Left cardiac atrium (tissue), 4 donors: ENCODE measurements at regions not wholly inside any gene's neighbourhood (a gene's known extent, or its start where the extent isn't known, plus 50 kb on each side); places are given as distances from the start of the nearest gene placed in this dataset.

ENCODE experiments used
- ATAC-seq, 2 donors: fragments of 200-7000 bp; cut with Tn5 transposase; one replicate each; pipeline ENCODE4 v1.9.1; 2020; ENCODE audit warnings: mild to moderate bottlenecking in 2 of 2, moderate library complexity in 2 of 2
- DNase-seq: peaks from one replicate; pipeline ENCODE4 v3.0.0-alpha.2; 2020
- intact Hi-C, 2 donors: fragments of 100-400 bp; cut with DNase I; formaldehyde crosslinking; loops; one replicate each; pipeline versions ENCODE4 v1.14.1 to v1.15.1; 2022 to 2023
- donor health status: DM: no; HTN: yes; CAD: no.
- donor health status: DM: no; HTN: yes; CAD: no; lungs with severe emphysema.
- donor health status: DM: yes; HTN: yes; CAD: no.
- donor health status: Dilated cardiomyopathy.

DNA sequence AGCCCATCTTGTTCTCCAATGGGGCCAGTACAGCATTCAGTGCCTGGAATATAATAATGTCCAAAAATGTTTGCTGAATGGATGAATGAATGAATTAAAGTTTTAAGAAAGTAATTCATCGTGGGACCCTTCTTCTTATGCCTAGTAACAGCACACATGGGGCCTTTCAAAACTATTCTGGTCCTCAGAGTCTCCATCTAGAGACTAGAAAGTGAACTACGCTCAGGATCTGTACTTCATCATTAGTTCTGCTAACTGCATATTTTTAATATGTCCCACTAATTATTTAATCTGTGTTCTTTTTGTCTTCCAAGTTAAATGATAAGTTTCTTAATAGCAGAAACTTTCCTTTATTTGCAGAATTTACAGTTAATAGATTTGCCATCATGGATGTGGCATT, 172.5 kb downstream of the SMAD2 start:
- intact Hi-C loops, result no loop called here
- DNase-seq (no peak), ATAC-seq (no peak)

- DNase-seq (peak; percentile 50), ATAC-seq (peak in 1 of 2 donors; percentile 56)
- intact Hi-C loops, result no loop called here
Measured at GRCh38 chr18:47756364-47757016, 174.0 kb downstream of the SMAD2 start.

DNA sequence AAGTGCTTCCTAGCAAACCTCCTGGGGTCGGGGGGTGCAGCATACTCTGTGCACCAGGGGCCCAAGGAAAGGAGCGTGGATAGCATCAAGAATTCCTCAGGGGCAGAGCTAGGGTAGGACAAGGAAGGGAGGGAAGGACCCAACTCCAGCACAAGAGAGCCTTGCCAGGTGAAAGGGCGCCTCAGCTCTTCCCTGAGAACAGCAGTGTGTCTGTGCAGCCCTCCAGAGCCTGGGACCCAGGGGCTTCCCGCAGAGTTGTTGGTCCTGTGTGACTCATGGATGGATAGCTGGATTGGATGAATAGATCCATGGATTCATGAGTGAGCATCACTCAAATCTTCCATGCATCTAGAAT, 175.4 kb downstream of the SMAD2 start:
- intact Hi-C loops, result no loop called here
- DNase-seq (no peak), ATAC-seq (no peak)

GRCh38 chr18:47754311-47755101, 176.0 kb downstream of the SMAD2 start:
- no peak for DNase-seq
- intact Hi-C loops, result loop anchor here (5.0 kb wide), 2 partner anchors 652 to 702 kb away; no protein-coding TSS in a partner anchor
- peak in 1 of 2 donors; percentile 27 for ATAC-seq

DNA sequence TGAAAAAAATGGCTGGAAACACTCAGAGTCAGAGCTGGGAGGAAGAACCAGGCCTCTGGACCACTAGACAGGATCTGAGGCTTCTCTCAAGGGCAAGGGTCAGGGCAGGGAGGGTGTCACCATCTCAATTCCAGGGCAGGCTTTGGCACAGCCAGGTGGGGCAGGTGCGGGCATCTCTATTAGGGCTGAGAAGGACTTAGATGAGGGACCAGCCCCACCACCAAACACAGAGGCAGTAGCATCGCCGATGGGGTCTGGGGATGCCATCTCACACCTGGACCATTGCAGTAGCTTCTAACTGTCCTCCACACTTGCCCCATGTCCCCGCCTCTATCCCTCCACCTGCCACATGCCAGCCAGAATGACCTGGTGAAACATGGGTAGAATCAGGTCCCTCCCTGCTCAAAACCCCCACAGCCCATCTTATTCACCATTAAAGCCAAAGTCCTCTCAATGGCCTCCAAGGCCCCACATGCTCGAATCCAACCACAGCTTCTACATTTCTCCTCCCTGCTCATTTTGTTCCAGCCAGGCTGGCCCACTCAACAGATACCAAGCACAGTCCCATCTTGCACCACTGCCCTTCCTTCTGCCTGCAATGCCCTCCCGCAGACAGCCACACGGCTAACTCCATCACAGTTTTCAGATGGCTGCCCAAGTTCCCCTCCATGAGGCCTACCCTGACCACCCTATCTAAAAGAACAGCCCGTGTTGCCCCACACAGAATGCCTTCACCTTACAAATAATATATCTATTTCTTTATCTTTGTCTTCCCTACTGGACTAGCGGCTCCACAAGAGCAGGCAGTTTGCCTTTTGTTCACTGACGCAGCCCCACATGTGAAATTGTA, 177.4 kb downstream of the SMAD2 start:
- no peak for DNase-seq
- intact Hi-C loops, result loop anchor here (5.0 kb wide), 2 partner anchors 651 to 701 kb away; no protein-coding TSS in a partner anchor
- no peak for ATAC-seq

GRCh38 chr18:47750889-47751423, 179.5 kb downstream of the SMAD2 start:
- ATAC-seq, result no peak
- no peak for DNase-seq
- intact Hi-C loops, result loop anchor here (5.0 kb wide), 2 partner anchors 649 to 699 kb away; no protein-coding TSS in a partner anchor

- ATAC-seq, result no peak
Measured at GRCh38 chr18:47749600-47749973, 180.9 kb downstream of the SMAD2 start.

DNA sequence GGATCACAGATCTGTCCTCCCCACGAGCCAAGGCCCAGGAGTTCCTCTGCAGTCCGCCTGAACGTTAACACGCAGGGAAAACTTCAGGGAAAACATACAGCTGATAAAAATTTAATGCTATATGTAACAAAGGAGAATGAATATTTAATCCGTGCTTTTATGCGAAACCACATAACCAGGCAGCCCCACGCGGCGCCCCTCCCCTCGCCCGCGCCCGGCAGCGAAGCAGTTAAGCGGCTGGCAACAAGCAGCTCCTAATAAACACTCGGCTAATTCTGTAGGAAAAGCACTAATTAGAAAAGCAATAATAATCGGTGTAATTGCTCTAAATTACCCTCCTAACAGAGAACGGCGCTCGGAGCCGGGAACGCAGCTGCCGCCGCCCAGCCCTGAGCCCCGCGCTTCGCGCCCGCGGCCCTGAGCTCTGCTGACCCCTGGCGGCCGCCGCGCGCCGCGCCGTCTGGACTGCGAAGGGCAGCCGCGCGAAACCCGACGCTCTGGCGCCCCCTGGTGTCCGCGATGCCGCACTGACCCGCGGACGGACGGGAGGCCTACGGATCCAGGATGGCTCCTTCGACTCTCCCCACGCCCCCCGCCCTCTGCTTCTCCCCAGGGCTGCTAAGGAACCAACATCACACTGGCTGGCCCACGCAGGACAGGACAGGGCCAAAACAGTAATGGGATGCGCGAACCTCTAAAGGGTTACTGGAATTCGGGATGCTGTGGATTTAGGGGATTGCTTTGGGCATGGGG, 181.4 kb downstream of the SMAD2 start:
- ATAC-seq (peak; percentile 96 to 97), DNase-seq (peak; percentile 81)
- intact Hi-C loops, result loop anchor here (1.0 to 5.0 kb wide), 2 partner anchors 532 to 534 kb away; no protein-coding TSS in a partner anchor

More at GRCh38 chr18:47749600-47749973, 180.9 kb downstream of the SMAD2 start:
- no peak for DNase-seq
- intact Hi-C loops, result loop anchor here (1.0 to 5.0 kb wide), 2 partner anchors 532 to 534 kb away; no protein-coding TSS in a partner anchor

GRCh38 chr18:47748093-47748796, 182.2 kb downstream of the SMAD2 start:
- intact Hi-C loops, result loop anchor here in 1 of 2 donors (5.0 kb wide), 1 partner anchor 531 kb away; no protein-coding TSS in a partner anchor
- no peak for ATAC-seq

GRCh38 chr18:47747260-47747795, 183.1 kb downstream of the SMAD2 start:
- intact Hi-C loops, result loop anchor here in 1 of 2 donors (5.0 kb wide), 1 partner anchor 530 kb away; no protein-coding TSS in a partner anchor
- DNase-seq, result no peak
- ATAC-seq, result no peak

More at GRCh38 chr18:47748093-47748796, 182.2 kb downstream of the SMAD2 start:
- no peak for DNase-seq

DNA sequence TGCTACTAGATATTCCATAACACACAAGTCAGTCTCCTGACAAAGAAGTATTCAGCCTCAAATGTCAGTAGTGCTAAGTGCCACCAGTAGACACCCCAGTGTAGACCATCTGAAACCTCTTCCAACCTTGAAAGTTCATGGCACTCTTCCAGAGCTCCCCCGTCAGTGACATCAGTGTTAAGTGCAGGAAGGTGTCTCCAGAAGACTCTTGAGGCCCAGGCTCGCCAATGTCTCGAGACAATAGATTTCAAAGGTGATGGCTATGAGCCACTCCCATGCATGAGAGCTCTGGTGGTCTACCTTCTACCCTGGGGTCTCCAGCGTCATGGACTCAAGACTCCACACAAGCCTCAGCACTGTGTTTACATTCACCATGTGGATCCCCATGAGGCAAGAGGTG, 183.8 kb downstream of the SMAD2 start:
- DNase-seq (no peak), ATAC-seq (no peak)
- intact Hi-C loops, result loop anchor here in 1 of 2 donors (5.0 kb wide), 1 partner anchor 529 kb away; no protein-coding TSS in a partner anchor

GRCh38 chr18:47745227-47745626, 185.2 kb downstream of the SMAD2 start:
- no peak for DNase-seq
- intact Hi-C loops, result loop anchor here in 1 of 2 donors (5.0 kb wide), 1 partner anchor 528 kb away; no protein-coding TSS in a partner anchor

DNA sequence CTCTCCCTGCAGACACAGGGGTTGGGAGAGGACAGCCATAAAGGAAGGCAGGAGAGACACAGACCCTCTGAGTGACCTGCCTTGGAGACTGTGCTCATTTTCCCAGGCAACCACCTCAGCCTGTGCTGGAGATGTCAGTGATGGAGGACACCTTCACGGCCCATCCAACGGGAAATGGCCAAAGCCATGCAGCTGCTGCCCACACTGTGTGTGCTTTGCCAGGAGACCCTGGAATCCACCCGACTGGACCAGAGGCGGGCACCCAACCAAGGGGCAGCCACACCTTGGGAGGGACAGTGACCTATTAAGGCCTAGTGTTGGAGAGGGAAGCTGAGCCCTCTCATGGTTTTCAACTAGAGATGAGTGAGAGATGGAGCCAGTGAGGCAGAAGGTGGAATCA, 192.5 kb downstream of the SMAD2 start:
- DNase-seq, result no peak
- no peak for ATAC-seq
- intact Hi-C loops, result no loop called here

More at GRCh38 chr18:47745227-47745626, 185.2 kb downstream of the SMAD2 start:
- ATAC-seq, result no peak

- intact Hi-C loops, result no loop called here
- no peak for ATAC-seq
Measured at GRCh38 chr18:47737198-47737830, 193.1 kb downstream of the SMAD2 start.

GRCh38 chr18:47736376-47737140, 193.9 kb downstream of the SMAD2 start:
- intact Hi-C loops, result no loop called here
- ATAC-seq (no peak), DNase-seq (no peak)

More at GRCh38 chr18:47737198-47737830, 193.1 kb downstream of the SMAD2 start:
- no peak for DNase-seq
